Breast epithelium (tissue), 4 donors: ENCODE measurements at regions not wholly inside any gene's neighbourhood (a gene's known extent, or its start where the extent isn't known, plus 50 kb on each side); places are given as distances from the start of the nearest gene placed in this dataset.

Experiments
- DNase-seq, 2 donors: peaks; one replicate each; pipeline ENCODE4 v3.0.0-alpha.2; 2019; ENCODE audit warnings: low spot score in 2 of 2
- H3K27ac ChIP-seq, 2 donors: fragments of 200-600 bp; sonication (generic) in 1 of 2; one replicate each; pipeline ENCODE4 v1.5.1; 2016 to 2019; ENCODE audit warnings: mild to moderate bottlenecking in 1 of 2
- H3K27me3 ChIP-seq, 2 donors: fragments of 200-600 bp; sonication (generic) in 1 of 2; one replicate each; pipeline versions ENCODE4 v1.5.1 to v1.6.0; 2017 to 2019; ENCODE audit warnings: control low read depth in 1 of 2, mild to moderate bottlenecking in 1 of 2
- H3K36me3 ChIP-seq: fragments of 200-600 bp; one replicate; pipeline ENCODE4 v1.5.1; 2019
- H3K4me1 ChIP-seq, 2 donors: fragments of 200-600 bp; sonication (generic); one replicate each; pipeline ENCODE4 v1.5.1; 2016 to 2019; ENCODE audit warnings: control low read depth in 1 of 2
- H3K4me3 ChIP-seq, 3 donors: fragments of 200-600 bp; sonication (generic); 1 replicate in 2 of 3; 2 replicates in 1 of 3; pipeline ENCODE4 v1.5.1; 2016 to 2019; ENCODE audit warnings: mild to moderate bottlenecking in 3 of 3, moderate library complexity in 2 of 3
- H3K9me3 ChIP-seq, 2 donors: fragments of 200-600 bp; sonication (generic) in 1 of 2; one replicate each; pipeline ENCODE4 v1.5.1; 2016 to 2019; ENCODE audit warnings: control low read depth in 1 of 2
- CTCF ChIP-seq, 3 donors: fragments of 450-650 bp; IDR thresholded peaks; one replicate each; pipeline ENCODE4 v1.5.1; 2016 to 2017; ENCODE audit warnings: antibody characterized with exemption in 3 of 3, mild to moderate bottlenecking in 3 of 3, moderate library complexity in 3 of 3
- POLR2A ChIP-seq: fragments of 450-650 bp; IDR thresholded peaks from one replicate; pipeline ENCODE4 v1.6.1; 2016; ENCODE audit warnings: antibody characterized with exemption, mild to moderate bottlenecking, moderate library complexity
- POLR2AphosphoS5 ChIP-seq, 3 donors: sonication (generic); formaldehyde crosslinking; IDR thresholded peaks; one replicate each; pipeline ENCODE4 v1.6.1; 2017; ENCODE audit warnings: antibody characterized with exemption in 3 of 3
- intact Hi-C: fragments of 100-400 bp; cut with DNase I; formaldehyde crosslinking; loops from one replicate; pipeline ENCODE4 v1.15.1; 2023; ENCODE audit warnings: low total_unique reads

GRCh38 chr4:149955780-149956390 is 122.4 kb upstream of the DCLK2 start:
- H3K9me3 ChIP-seq, result no peaks in the 10 kb centered on the region
- no peak for DNase-seq
- no peak overlapping the region for H3K27ac ChIP-seq
- H3K4me3 ChIP-seq, result no peak overlapping the region
- intact Hi-C loops, result no loop called here
- H3K4me1 ChIP-seq, result no peaks in the 10 kb centered on the region
- no peaks in the 10 kb centered on the region for H3K36me3 ChIP-seq
- no peaks in the 10 kb centered on the region for H3K27me3 ChIP-seq
- TF ChIP-seq CTCF (IDR thresholded peaks at IDR 0.05) (no peak), POLR2AphosphoS5 (IDR thresholded peaks at IDR 0.05) (no peak), POLR2A (no peak)

- no peak for DNase-seq
- Histone ChIP-seq H3K27me3 (no peaks in the 10 kb centered on the region), H3K4me1 (no peaks in the 10 kb centered on the region), H3K36me3 (no peaks in the 10 kb centered on the region), H3K9me3 (no peaks in the 10 kb centered on the region), H3K4me3 (no peak overlapping the region), H3K27ac (no peak overlapping the region)
- TF ChIP-seq POLR2AphosphoS5 (IDR thresholded peaks at IDR 0.05), result no peak
- TF ChIP-seq CTCF (IDR thresholded peaks at IDR 0.05), result no peak
- TF ChIP-seq POLR2A, result no peak
- intact Hi-C loops, result no loop called here
Measured at GRCh38 chr4:149956678-149957077, 121.6 kb upstream of the DCLK2 start.

- H3K4me1 ChIP-seq, result no peaks in the 10 kb centered on the region
- H3K27ac ChIP-seq, result no peak overlapping the region
- no peaks in the 10 kb centered on the region for H3K9me3 ChIP-seq
- H3K4me3 ChIP-seq, result no peak overlapping the region
- H3K27me3 ChIP-seq, result no peaks in the 10 kb centered on the region
- DNase-seq, result no peak
- intact Hi-C loops, result no loop called here
- TF ChIP-seq POLR2A, result no peak
- no peak for TF ChIP-seq POLR2AphosphoS5 (IDR thresholded peaks at IDR 0.05)
- no peak for TF ChIP-seq CTCF (IDR thresholded peaks at IDR 0.05)
- H3K36me3 ChIP-seq, result no peaks in the 10 kb centered on the region
Measured at GRCh38 chr4:149961876-149962597, 116.2 kb upstream of the DCLK2 start.

- Histone ChIP-seq H3K27ac (no peak overlapping the region), H3K36me3 (no peaks in the 10 kb centered on the region), H3K9me3 (no peaks in the 10 kb centered on the region), H3K4me1 (no peaks in the 10 kb centered on the region), H3K27me3 (no peaks in the 10 kb centered on the region), H3K4me3 (no peak overlapping the region)
- DNase-seq, result no peak
- intact Hi-C loops, result no loop called here
- TF ChIP-seq CTCF (IDR thresholded peaks at IDR 0.05) (no peak), POLR2AphosphoS5 (IDR thresholded peaks at IDR 0.05) (no peak), POLR2A (no peak)
Measured at GRCh38 chr4:149964001-149964796, 114.0 kb upstream of the DCLK2 start.

- Histone ChIP-seq H3K4me3 (no peak overlapping the region), H3K27ac (no peak overlapping the region), H3K27me3 (no peaks in the 10 kb centered on the region), H3K9me3 (no peaks in the 10 kb centered on the region), H3K4me1 (no peaks in the 10 kb centered on the region), H3K36me3 (no peaks in the 10 kb centered on the region)
- TF ChIP-seq POLR2A (no peak), CTCF (IDR thresholded peaks at IDR 0.05) (no peak), POLR2AphosphoS5 (IDR thresholded peaks at IDR 0.05) (no peak)
- no peak for DNase-seq
- intact Hi-C loops, result no loop called here
Measured at GRCh38 chr4:149965206-149965605, 113.0 kb upstream of the DCLK2 start.
